Kidney epithelial cell (primary cell): ENCODE measurements at regions not wholly inside any gene's neighbourhood (a gene's known extent, or its start where the extent isn't known, plus 50 kb on each side); places are given as distances from the start of the nearest gene placed in this dataset.
"Not testable (repeated sequence)": the region's sequence is repeated elsewhere in the genome, so short reads cannot be mapped to it uniquely, and the experiment has no call there.

Source experiments
- DNase-seq: peaks from one replicate; pipeline ENCODE4 v3.0.0-alpha.2; 2010; ENCODE audit warnings: low read depth
- H3K27me3 ChIP-seq: 2 replicates; pipeline ENCODE4 v1.6.0; 2011; ENCODE audit warnings: low read length; ENCODE audit not compliant: control insufficient read depth, insufficient read depth
- H3K36me3 ChIP-seq: 2 replicates; pipeline ENCODE4 v1.5.1; 2011; ENCODE audit warnings: low read length; ENCODE audit not compliant: control insufficient read depth, insufficient read depth
- H3K4me3 ChIP-seq: 2 replicates; pipeline ENCODE4 v1.5.1; 2011; ENCODE audit warnings: low read depth, mild to moderate bottlenecking, control low read depth, low read length
- CTCF ChIP-seq: IDR thresholded peaks from 2 replicates; pipeline ENCODE4 v1.5.1; 2011; ENCODE audit warnings: mild to moderate bottlenecking, moderate library complexity, low read length, control low read depth, inconsistent platforms; ENCODE audit not compliant: insufficient read depth, poor library complexity, severe bottlenecking

- TF ChIP-seq CTCF, result no peak
- Histone ChIP-seq H3K27me3 (peaks cover 3% of the 10 kb centered on the region), H3K36me3 (no peaks in the 10 kb centered on the region), H3K4me3 (no peak overlapping the region)
- DNase-seq, result no peak
These were observed 117.9 kb upstream of the PZP start for GRCh38 chr12:9326085-9326484.

DNA sequence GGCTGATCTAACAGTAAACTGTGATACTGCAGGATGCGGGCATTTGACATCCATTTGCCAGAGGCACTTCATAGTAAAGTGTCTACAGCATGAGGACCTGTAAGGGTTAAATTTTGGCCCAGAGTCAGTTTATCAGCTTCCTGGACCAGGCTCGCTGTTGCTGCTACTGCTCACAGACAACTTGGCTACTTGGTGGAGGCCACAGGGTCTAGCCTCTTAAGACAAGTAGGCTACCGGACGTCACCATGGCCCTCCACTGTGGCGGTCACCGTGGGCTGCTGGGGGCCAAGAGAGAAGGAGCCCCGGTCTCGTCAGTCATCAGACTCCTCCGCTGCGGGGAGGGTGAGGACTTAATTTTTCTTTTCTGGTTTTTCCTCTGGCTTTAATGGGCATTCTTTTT, 117.3 kb upstream of the PZP start:
- H3K36me3 ChIP-seq, result no peaks in the 10 kb centered on the region
- no peak for TF ChIP-seq CTCF
- H3K4me3 ChIP-seq, result no peak overlapping the region
- no peak for DNase-seq
- H3K27me3 ChIP-seq, result peaks cover 3% of the 10 kb centered on the region

GRCh38 chr12:9324782-9325181, 116.6 kb upstream of the PZP start:
- no peak for DNase-seq
- no peaks in the 10 kb centered on the region for H3K36me3 ChIP-seq
- peaks cover 3% of the 10 kb centered on the region for H3K27me3 ChIP-seq
- no peak overlapping the region for H3K4me3 ChIP-seq
- no peak for TF ChIP-seq CTCF

DNA sequence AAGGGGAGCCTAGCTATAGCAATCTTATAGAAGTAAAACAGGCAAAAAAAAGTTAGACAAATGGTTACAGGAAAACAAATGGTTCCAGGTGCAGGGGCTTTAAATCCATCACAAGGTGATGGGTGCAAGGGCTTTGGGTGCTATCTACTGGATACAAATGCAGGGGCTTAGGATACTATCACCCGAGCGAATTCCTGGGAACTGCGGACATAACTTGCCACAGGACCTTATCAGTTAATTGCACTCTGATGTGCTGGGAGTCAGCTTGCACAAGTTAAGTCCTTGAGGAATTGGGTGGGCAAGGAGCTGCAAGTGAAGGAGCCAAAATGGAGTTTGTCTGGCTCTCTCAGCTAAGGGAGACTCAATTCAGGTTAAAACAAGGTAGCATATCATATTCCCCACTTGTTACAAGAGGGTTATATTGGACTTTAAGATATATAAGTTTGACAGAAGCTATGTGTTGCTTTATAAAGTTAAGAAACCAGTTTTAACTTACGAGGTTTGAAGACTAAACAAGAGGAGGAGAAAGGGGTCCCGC, 115.0 kb upstream of the PZP start:
- Histone ChIP-seq H3K4me3 (no peak overlapping the region), H3K27me3 (peaks cover 3% of the 10 kb centered on the region), H3K36me3 (no peaks in the 10 kb centered on the region)
- DNase-seq, result no peak
- no peak for TF ChIP-seq CTCF

DNA sequence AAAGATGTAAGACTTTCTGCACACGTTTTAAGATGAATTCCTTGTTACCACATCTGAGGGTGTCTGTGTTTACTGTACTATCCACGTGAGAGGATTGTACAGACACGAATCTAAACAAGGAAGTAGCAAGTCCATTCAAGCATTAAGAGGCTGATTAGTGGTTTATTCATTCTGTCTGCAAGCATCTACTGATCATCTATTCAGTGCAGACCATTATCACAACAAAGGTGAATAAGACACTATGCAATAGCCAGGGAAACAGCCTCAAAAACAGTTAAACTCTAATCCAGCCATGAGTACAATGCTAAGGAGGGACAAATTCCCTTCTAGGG, 111.6 kb upstream of the PZP start:
- H3K4me3 ChIP-seq, result no peak overlapping the region
- H3K27me3 ChIP-seq, result peaks cover 3% of the 10 kb centered on the region
- no peaks in the 10 kb centered on the region for H3K36me3 ChIP-seq
- DNase-seq, result peak; percentile 31
- TF ChIP-seq CTCF, result no peak

DNA sequence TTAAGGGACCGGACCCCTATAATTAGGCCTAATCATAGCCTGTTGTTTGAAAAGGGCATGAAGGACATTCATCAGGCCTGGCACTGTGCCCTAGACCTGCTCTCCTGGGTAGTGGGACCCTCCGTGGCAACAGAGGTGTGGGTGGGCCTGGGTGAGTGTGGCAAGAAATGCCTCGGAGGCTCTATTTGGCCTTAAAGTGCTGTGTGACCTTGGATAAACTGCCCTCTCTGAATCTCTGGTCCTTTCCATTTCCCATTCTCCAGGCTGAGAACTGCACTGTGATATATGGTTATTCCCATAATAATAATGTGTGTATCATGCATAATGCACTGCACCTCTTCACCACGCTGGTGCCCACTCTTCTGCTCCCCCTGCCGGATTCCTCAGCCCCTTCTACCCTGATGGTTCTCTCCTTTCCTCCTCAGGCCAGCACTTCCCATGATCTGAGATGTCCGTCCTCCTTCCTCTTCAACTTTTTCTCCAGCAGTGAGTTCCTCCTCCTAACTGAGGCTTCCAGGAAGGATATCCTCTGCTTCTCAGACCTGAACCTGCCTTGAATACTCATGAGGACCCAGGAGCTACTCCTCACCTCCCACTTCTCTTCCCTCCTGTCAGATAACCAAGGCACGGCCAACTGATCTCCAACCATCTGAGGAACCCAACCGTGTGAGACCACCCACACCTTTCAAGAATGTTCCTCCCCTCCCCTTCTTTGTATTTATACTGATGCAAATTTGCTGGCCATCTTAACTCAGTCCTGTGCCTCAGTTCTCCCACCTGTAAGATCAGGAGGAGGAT, 111.0 kb upstream of the PZP start:
- DNase-seq, result no peak
- Histone ChIP-seq H3K27me3 (no peaks in the 10 kb centered on the region), H3K4me3 (no peak overlapping the region), H3K36me3 (no peaks in the 10 kb centered on the region)
- no peak for TF ChIP-seq CTCF

DNA sequence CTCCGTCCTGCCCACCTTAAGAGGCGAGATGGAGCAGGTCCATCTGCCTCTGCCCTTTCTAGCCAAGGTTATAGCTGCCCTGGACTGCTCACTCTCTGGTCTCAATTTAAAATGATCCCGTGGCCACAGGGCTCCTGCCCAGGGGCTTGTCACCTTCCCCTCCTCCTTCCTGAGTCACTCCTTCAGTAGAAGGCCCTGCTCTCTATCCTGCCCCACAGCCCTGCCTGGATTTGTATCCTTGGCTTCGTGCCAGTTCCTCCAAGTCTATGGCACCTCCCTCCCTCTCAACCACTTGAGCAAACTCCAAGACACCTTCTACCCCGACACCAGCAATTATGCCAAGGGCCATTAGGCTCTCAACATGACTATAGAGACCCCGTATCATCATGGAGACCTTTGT, 105.3 kb upstream of the PZP start:
- H3K36me3 ChIP-seq, H3K4me3 ChIP-seq, DNase-seq, H3K27me3 ChIP-seq: not testable (repeated sequence)
